8988T (cell line): ENCODE measurements at regions not wholly inside any gene's neighbourhood (a gene's known extent, or its start where the extent isn't known, plus 50 kb on each side); places are given as distances from the start of the nearest gene placed in this dataset.

Experiments used
- DNase-seq: peaks from one replicate; pipeline ENCODE4 v3.0.0; 2011

- DNase-seq = no peak
Measured at GRCh38 chr14:100955201-100955600, 51.7 kb upstream of the RTL1 start.

DNA sequence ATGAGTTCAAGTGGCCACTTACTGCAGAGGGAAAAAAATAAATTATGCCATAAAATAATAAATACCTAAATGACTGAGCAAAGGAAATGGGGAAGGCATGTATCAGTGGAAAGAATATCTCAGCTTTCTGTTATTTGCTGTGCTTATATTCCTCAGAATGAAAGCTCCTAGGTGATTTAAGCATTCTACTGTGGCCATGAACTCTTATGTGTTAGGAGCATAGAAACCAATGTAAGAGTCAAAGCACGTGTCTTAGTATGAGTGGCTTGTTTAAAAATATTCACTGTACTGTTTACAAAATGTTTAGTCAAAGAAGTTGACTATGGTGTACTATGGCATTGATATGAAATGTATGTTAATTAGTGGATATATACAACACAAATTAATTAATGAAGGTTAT is 59.0 kb upstream of the RTL1 start:
- DNase-seq = no peak

DNA sequence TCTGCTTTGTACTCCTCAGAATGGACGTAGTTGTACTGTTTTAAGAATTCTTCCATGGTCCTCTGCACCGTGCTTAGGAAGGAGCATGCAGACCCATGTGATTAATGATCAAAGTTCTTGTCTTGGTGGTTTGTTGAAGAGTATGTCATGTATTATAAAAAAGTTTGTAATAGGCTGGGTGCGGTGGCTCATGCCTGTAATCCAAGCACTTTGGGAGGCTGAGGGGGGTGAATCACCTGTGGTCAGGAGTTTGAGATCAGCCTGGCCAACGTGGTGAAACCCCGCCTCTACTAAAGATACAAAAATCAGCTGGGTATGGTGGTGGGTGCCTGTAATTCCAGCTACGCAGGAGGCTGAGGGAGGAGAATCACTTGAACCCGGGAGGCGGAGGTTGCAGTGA is 61.8 kb upstream of the RTL1 start:
- DNase-seq = no peak

GRCh38 chr14:100967178-100967577 is 63.7 kb upstream of the RTL1 start:
- DNase-seq = no peak

GRCh38 chr14:100967930-100968329 is 64.4 kb upstream of the RTL1 start:
- DNase-seq = no peak

- no peak for DNase-seq
Measured at GRCh38 chr14:100972118-100972897, 68.8 kb upstream of the RTL1 start.

- no peak for DNase-seq
Measured at GRCh38 chr14:100975671-100976070, 72.1 kb upstream of the RTL1 start.

DNA sequence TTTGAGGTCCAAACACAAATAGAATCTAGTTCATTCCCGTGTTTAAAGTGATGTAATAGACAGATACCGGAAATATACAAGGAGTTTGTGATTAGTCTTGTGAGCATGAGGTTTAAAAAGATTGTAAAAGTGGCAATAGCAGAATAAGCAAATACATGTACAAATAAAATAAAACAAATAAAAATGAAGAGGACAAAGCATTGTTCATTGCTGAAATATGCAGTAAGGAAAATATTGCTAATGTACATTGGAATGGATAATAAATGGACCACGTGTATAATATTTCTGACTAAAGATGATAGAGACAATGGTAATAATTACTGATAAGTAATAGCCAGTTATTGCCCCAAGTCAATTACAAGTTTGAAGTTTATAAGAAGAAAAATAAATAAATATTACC is 75.6 kb upstream of the RTL1 start:
- no peak for DNase-seq

DNA sequence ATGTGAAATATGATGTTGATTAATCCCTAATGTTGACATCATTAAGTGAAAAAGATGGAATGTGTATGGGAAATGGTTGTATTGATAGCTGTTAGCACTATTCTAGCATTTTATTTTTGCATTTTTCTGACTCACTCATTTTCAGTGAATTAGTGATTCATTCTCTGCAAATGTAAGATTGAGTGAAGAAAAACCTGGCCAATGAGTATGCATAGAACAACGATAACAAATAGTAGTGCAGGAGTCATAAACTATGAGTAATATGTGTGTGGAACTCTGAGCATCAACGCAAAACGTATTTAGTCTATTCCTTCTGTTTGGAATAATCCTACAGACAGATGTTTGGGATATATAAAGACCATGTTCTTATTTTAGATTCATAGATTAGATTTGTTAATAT is 76.3 kb upstream of the RTL1 start:
- no peak for DNase-seq

- no peak for DNase-seq
Measured at GRCh38 chr14:100980823-100981222, 77.3 kb upstream of the RTL1 start.

- DNase-seq = no peak
Measured at GRCh38 chr14:100981809-100982208, 78.3 kb upstream of the RTL1 start.

- DNase-seq = no peak
Measured at GRCh38 chr14:100982353-100982752, 78.8 kb upstream of the RTL1 start.

DNA sequence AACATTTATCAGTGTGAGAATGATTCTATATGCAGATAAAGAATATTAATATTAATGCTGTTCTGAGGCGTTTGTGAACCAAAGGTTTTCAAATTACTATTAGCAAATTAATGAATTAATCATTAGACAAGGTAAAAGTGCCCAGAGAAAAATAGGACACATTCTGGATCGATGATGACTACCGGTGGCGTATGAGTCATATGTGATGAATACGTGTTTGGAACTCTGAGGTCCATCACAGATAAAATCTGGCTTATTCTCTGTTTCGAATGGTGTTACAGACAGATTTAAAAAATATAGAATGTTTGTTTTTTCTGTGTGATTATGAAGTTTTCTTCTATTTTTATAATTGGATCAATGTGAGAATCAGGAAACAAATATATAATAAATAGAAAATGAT is 79.2 kb upstream of the RTL1 start:
- no peak for DNase-seq

DNA sequence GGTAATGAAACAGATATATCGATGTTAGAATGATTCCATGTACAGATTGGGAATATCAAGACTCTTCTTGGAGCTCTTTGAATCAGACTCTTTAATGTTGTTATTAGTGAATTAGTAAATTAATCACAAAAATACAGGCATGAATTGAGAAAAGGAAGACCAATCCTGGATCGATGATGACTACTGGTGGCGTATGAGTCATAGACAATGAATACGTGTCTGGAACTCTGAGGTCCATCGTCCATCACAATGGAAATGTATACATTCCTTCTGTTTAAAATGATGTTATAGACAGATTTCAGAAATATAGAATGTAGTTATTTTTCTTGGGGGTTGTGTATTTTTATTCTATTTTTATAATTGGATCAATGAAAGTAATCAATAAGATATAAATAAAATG is 80.2 kb upstream of the RTL1 start:
- DNase-seq = no peak

DNA sequence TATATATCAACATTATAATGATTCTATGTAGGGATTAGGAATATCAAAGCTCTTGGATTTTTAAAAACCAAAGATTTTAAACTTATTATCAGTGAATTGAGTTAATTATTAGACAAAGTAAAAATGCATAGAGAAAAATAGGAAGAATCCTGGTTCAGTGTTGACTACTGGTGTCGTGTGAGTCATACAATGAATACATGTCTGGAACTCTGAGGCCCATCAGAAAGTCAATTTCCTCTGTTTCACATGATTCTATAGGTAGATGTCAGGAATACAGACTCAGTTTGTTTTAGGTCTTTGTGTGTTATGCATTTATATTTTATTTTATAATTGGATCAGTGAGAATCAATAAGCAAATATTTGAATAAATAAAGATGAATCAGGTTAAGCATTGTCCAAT is 84.5 kb upstream of the RTL1 start:
- no peak for DNase-seq

DNA sequence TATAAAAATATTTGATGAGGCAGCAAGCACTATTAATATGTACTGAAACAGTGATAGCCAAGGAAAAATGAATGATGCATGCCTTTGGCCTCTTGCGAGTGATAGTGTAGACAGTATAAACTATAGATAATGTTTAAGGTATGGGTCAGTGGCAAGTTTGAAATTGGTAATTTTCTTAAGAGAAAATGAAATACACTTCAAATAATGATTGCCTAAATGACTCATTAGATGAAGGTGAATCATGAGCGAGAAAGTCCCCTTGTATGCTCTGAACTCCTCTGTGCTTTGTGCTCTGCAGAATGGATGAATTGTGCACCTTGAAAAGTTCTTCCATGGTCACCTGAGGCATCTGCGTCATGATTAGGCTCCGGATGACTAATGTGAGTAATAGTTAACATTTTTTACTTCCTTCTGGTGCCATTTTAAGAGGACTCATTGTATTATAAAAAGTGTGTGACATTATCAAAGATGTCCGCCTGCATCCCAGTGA is 84.9 kb upstream of the RTL1 start:
- no peak for DNase-seq

DNA sequence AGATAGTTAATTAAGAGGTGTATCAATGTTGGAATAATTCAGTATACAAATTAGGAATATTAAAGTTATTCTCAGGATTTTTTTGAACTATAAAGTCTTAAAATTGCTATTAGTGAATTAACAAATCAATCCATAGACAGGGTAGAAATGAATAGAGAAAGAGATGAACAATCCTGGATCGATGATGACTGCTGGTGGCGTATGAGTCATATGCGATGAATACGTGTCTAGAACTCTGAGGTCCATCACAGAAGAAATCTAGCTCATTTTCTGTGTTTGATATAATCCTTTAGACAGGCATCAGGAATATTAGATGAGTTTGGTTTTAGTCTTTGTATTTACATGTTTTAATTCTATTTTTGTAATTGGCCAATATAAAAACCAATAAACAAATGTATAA is 85.4 kb upstream of the RTL1 start:
- no peak for DNase-seq

DNA sequence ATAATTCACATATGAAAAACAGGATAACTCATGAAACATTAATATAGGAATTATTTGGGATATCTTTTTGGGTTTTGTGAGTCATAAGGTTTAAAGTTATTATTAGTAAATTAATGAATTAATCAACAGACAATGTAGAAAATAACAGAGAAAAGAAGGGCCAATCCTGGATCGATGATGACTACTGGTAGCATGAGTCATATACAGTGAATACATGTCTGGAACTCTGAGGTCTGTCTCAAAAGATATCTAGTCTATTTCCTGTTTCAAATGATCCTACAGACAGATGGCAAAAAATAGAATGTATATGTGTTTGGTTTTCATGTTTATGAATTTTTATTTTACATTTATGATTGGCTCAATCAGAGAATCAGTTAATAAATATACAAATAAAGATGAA is 86.4 kb upstream of the RTL1 start:
- DNase-seq = no peak

- DNase-seq = no peak
Measured at GRCh38 chr14:100994082-100994481, 90.6 kb upstream of the RTL1 start.

DNA sequence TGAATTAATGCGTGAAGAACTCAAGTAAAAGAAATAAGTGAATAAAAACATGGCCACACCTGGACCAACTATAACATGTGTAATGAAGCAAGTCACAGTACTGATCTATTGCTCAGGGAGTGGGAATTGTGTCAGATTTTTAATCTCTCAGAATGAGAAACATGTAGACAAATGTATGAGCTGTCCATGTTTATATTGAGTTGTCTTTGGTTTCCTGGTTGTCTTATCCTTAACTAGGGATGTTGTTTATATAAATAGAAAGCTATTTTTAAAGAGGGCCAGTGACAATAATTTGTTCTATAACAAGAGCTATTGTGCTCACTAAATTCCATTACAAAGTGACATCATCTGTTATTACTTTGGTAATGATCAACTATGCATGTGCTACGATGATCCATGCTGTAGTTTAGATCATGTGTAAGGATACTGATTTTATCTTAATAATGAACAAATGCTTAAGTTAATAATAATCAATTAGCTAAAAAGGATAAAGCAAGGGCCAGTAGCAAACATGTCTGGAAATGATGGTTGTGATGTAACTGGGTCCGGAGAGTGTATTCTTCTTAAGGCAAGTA is 91.3 kb upstream of the RTL1 start:
- no peak for DNase-seq

- DNase-seq = no peak
Measured at GRCh38 chr14:101000711-101001250, 97.3 kb upstream of the RTL1 start.

GRCh38 chr14:101001311-101002069 is 98.0 kb upstream of the RTL1 start:
- DNase-seq = no peak

GRCh38 chr14:101002738-101003137 is 99.2 kb upstream of the RTL1 start:
- no peak for DNase-seq

DNA sequence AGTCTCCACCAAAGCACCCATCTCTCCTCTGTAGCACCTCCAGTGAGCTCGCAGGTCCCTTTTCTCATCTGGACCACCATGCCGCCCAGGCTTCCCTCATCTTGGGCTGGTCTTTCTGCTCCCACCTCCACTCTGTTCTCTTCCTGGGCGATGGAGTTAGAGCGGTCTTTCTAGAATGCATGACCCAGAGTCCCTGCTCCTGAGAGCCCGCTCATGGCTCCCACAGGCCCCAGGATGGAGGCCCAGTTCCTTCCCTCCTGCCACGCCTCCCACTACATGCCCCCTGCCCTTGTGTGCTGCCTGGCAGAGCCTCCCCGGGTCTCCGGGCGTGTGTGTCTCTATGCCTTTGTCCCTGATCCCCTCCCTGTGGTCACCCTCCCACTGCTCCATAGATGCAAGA is 100.7 kb upstream of the RTL1 start:
- no peak for DNase-seq
